ENCODE measurements at regions not wholly inside any gene's neighbourhood (a gene's known extent, or its start where the extent isn't known, plus 50 kb on each side); places are given as distances from the start of the nearest gene placed in this dataset.

DNA sequence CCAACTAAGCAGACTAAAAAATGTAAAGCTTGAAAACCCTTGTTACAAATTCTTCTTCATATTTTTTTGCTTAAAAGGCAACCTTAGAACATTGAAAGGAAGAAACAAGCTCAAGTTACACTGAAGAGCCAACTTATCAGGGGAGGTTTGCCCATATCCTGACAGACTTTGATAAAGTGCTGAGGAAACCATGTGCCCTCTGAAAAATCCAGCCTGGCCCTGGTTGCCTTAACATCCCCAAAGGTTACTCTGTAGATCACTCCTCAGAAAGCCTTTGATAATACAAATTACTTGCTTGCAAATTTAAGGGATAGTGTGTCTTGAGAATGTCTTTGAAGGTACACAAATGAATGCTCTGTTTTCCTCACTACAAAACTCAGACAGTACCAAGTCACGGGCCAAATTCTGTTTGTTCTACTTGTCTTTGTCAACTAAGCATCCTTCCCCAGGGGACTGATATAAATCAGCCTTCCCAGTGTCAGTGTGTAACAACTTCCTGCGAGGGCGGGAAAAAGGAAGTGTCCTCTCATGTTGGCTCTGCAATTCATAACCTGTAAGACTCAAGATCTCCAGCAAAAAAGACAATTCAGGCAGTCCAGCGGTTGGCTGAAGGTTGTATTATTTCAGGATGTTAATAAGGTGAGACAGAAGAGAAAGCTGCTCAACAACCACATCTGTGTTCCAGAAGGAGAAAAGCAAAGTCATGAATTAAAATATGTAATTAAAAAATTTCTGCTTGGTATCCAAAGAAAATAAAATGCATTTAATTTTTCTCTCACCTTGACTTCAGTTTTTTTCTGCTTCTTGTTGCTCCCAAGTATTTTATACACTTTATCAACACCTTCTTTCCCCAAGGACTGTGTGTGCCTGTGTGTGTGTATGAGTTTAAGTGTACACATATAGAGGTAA lies 199.9 kb downstream of the PIK3R1 start:
- Histone ChIP-seq H3K27me3 (ENCODE audit: control insufficient read depth in 2 of 2, insufficient read depth in 2 of 2, low read length in 2 of 2) (no peaks in the 10 kb centered on the region), H4K20me1 (replicated peaks; ENCODE audit: control insufficient read depth, insufficient read depth, low read length) (no peaks in the 10 kb centered on the region), H3K9me1 (ENCODE audit: control insufficient read depth, insufficient read depth, low read length) (no peaks in the 10 kb centered on the region), H3K4me1 (replicated peaks in 1 of 2; ENCODE audit: control insufficient read depth in 2 of 2, insufficient read depth in 2 of 2, low read length in 2 of 2) (peaks cover 13 to 48% of the 10 kb centered on the region in 2 experiments; a peak in 4 of 5 replicates), H3K36me3 (ENCODE audit: control insufficient read depth, insufficient read depth, low read length) (no peaks in the 10 kb centered on the region), H3K79me2 (ENCODE audit: control insufficient read depth, insufficient read depth, low read length) (no peaks in the 10 kb centered on the region), H3K9ac (ENCODE audit: insufficient read depth in 1 of 2, low read depth in 2 of 2, low read length in 2 of 2) (peak overlapping the region in 1 of 2 experiments; percentile 3; a peak in 2 of 4 replicates), H3K27ac (ENCODE audit: extremely low read depth, low read depth, low read length) (peak overlapping the region; percentile 64), H3K4me3 (no peak overlapping the region), H3K9me3 (replicated peaks; ENCODE audit: control insufficient read depth, insufficient read depth, low read depth, low read length) (no peaks in the 10 kb centered on the region), H3K4me2 (ENCODE audit: insufficient read depth, low read length) (peak overlapping the region; percentile 26; the same call in 1 of the 2 replicates), H2AFZ (ENCODE audit: low read depth, low read length) (peak overlapping the region; percentile 89)
- intact Hi-C loops (cut with micrococcal nuclease) (no loop called here), in situ Hi-C loops (cut with MboI) (no loop called here)
- FAIRE-seq: peak; percentile 82
- ChIA-PET CTCF (ENCODE audit: low intra/inter-chr PET ratio) (interaction anchor here (0.6 kb wide), 1 partner anchor 39 kb away, joined by 3 read pairs; no protein-coding TSS in a partner anchor), POLR2A (interaction anchor here (1.3 kb wide), 1 partner anchor 8 kb away, joined by 4 read pairs; no protein-coding TSS in a partner anchor)
- peak in 2 of 4 experiments; percentile 67 to 83 for DNase-seq (ENCODE audit: extremely low read depth in 1 of 4, low spot score in 3 of 4)
- ATAC-seq: peak; percentile 69
- no TSS peak for BruUV-seq (replicated peaks)
- WGBS (ENCODE audit: insufficient coverage, low coverage, missing lambda C conversion rate): 5% methylated on average over 4 of the region's 4 CpGs
- TF ChIP-seq JUND (IDR thresholded peaks at IDR 0.05; ENCODE audit: borderline replicate concordance, low read depth, low read length) (peak; percentile 48; the same call in 1 of the 2 replicates), JUND (tag; IDR thresholded peaks at IDR 0.05; ENCODE audit: borderline replicate concordance, low read depth, low read length) (peak; percentile 58; the same call in 2 of the 3 replicates), BACH1 (tag; IDR thresholded peaks at IDR 0.05) (0 out of 2 replicates have a peak, but pooled peaks have one; percentile 22), ZNF586 (CRISPR knock-in tag; conservative IDR thresholded peaks at IDR 0.05) (no peak), SLC30A9 (CRISPR knock-in tag; IDR thresholded peaks at IDR 0.05) (no peak), SPI1 (IDR thresholded peaks at IDR 0.05; ENCODE audit: borderline replicate concordance, low read depth, low read length) (peak; percentile 92), ARHGAP35 (IDR thresholded peaks at IDR 0.05; ENCODE audit: partially characterized antibody) (no peak), POLR2G (IDR thresholded peaks at IDR 0.05; ENCODE audit: low read depth, low read length) (no peak), NR2C2 (CRISPR knock-in tag; IDR thresholded peaks at IDR 0.05) (no peak), NR2C2 (tag; IDR thresholded peaks at IDR 0.05) (peak; percentile 45; the same call in 1 of the 2 replicates), SOX6 (IDR thresholded peaks at IDR 0.05) (peak; percentile 81), CBX3 (IDR thresholded peaks at IDR 0.05; ENCODE audit: borderline replicate concordance in 1 of 2, low read length in 2 of 2) (peak in 1 of 2 experiments; percentile 60; a peak in 1 of 3 replicates), MED1 (CRISPR knock-in tag; IDR thresholded peaks at IDR 0.05; ENCODE audit: borderline replicate concordance) (no peak), DMBX1 (CRISPR knock-in tag; IDR thresholded peaks at IDR 0.05; ENCODE audit: borderline replicate concordance) (no peak; the same call in 1 of the 2 replicates)
- TF ChIP-seq, protein P1, sequence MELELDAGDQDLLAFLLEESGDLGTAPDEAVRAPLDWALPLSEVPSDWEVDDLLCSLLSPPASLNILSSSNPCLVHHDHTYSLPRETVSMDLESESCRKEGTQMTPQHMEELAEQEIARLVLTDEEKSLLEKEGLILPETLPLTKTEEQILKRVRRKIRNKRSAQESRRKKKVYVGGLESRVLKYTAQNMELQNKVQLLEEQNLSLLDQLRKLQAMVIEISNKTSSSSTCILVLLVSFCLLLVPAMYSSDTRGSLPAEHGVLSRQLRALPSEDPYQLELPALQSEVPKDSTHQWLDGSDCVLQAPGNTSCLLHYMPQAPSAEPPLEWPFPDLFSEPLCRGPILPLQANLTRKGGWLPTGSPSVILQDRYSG (tag; conservative IDR thresholded peaks at IDR 0.05; ENCODE audit: low read depth): 0 out of 2 replicates have a peak, but pooled peaks have one; percentile 22
- TF ChIP-seq, protein P2, sequence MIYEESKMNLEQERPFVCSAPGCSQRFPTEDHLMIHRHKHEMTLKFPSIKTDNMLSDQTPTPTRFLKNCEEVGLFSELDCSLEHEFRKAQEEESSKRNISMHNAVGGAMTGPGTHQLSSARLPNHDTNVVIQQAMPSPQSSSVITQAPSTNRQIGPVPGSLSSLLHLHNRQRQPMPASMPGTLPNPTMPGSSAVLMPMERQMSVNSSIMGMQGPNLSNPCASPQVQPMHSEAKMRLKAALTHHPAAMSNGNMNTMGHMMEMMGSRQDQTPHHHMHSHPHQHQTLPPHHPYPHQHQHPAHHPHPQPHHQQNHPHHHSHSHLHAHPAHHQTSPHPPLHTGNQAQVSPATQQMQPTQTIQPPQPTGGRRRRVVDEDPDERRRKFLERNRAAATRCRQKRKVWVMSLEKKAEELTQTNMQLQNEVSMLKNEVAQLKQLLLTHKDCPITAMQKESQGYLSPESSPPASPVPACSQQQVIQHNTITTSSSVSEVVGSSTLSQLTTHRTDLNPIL (CRISPR knock-in tag; IDR thresholded peaks at IDR 0.05): no peak
- TF ChIP-seq, protein P3, sequence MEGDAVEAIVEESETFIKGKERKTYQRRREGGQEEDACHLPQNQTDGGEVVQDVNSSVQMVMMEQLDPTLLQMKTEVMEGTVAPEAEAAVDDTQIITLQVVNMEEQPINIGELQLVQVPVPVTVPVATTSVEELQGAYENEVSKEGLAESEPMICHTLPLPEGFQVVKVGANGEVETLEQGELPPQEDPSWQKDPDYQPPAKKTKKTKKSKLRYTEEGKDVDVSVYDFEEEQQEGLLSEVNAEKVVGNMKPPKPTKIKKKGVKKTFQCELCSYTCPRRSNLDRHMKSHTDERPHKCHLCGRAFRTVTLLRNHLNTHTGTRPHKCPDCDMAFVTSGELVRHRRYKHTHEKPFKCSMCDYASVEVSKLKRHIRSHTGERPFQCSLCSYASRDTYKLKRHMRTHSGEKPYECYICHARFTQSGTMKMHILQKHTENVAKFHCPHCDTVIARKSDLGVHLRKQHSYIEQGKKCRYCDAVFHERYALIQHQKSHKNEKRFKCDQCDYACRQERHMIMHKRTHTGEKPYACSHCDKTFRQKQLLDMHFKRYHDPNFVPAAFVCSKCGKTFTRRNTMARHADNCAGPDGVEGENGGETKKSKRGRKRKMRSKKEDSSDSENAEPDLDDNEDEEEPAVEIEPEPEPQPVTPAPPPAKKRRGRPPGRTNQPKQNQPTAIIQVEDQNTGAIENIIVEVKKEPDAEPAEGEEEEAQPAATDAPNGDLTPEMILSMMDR (IDR thresholded peaks at IDR 0.05 in 2 of 3, conservative IDR thresholded peaks at IDR 0.05 in 1 of 3; ENCODE audit: insufficient read depth in 2 of 3, low read depth in 1 of 3, low read length in 3 of 3): no peak

All from K562 (cell line).